Islet of Langerhans (tissue), 1 donor: ENCODE measurements at regions not wholly inside any gene's neighbourhood (a gene's known extent, or its start where the extent isn't known, plus 50 kb on each side); places are given as distances from the start of the nearest gene placed in this dataset.
A peak's percentile ranks its signal among the peaks of the same experiment; 100 is the strongest.
"Not testable (repeated sequence)": the region's sequence is repeated elsewhere in the genome, so short reads cannot be mapped to it uniquely, and the experiment has no call there.

Experiments
- FAIRE-seq: peaks from one replicate; lab custom pipeline; 2011; peaks lifted over from hg19 to GRCh38; lab: Jason Lieb, UNC

DNA sequence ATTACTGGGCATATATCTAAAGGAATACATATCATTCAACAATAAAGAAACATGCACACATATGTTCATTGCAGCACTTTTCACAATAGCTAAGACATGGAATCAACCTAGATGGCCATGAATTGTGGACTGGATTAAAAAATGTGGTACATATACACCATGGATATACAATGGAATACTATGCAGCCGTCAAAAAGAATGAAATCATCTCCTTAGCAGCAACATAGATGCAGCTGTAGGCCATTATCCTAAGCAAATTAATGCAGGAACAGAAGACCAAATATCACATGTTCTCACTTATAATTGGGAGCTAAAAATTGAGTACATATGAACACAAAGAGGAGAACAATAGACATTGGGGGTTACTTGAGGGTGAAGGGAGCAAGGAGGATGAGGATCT is 175.6 kb downstream of the POLR1F start:
- FAIRE-seq, result no peak

GRCh38 chr7:19530852-19531251 is 178.0 kb downstream of the POLR1F start:
- FAIRE-seq, result no peak

DNA sequence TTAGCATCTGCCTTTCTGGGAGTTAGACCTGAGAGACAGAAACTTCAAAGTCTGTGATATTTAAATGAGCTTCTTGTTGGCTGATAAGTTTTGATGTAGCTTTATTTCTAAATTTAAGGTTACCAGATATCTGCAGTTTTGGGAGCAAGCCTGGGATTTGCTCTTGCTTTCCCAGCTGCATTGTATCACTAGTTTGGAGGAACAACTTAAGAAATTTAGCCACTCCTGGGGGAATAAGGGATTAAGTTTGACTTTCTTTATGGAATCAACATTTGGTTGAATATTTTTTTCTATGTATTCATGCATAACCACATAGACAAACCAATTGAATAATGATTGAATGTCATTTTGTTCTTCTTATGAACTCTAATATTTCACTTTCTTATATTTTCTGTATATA is 178.6 kb downstream of the POLR1F start:
- no peak for FAIRE-seq

DNA sequence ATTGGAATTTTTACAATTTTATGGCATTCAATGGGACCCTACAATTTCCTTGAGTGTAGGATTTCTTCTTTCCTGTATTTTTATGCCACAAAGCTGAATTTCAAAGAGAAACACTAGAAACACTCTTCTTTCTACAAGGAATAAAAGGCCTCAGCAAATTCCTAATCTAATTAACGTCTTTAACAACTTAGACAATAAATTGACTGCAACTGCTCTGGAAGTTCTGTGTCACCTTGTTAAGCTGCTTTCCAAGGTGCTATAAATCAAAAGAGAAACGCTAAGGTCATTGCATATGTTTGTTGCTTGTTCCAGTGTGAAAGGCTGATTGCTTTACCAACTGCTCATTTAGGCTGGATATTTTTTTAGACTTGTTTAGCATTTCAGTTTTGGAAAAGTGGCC is 182.2 kb downstream of the POLR1F start:
- FAIRE-seq, result no peak

GRCh38 chr7:19522486-19522885 is 186.4 kb downstream of the POLR1F start:
- no peak for FAIRE-seq

- no peak for FAIRE-seq
Observed at GRCh38 chr7:19520392-19520791, 188.4 kb downstream of the POLR1F start.

GRCh38 chr7:19519443-19520021 is 189.3 kb downstream of the POLR1F start:
- FAIRE-seq, result no peak

GRCh38 chr7:19517546-19517945 is 191.3 kb downstream of the POLR1F start:
- not testable (repeated sequence) for FAIRE-seq

DNA sequence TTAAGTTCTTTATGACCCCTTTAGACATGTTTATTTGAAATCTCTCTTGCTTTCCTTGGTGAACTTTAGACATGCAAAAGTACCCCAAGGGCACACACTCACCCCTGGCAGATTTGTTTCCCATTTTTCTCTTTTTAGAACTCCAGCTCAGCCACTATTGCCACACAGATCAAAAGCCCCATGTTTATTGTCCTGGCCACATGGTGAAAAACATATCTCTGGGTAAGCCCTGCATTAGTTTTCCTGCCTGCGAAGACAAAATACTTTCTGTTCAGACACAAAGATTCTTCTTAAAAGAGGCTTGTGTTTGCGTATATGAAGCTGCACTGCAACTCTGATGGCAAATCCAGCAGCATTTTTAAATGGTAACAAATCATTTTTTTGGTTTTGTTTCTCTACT is 200.0 kb downstream of the POLR1F start:
- no peak for FAIRE-seq

DNA sequence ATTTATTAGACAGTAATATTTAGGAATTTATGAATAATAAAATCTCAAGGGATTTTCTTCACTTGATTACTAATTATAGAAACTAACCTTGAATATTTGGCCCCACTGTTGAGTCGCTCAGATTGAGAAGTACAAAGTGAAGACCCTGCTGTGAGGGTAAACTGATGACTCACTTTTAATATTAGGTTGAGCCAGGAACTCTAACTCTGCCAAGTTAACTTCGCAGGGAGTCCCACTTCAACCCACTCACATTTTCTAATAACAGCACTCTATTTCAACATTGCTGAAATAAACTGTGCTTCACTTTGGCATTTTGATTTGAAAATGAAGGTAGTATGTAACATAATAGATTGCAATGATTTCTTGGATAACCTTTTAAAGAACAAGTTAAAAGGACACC is 200.7 kb downstream of the POLR1F start:
- FAIRE-seq, result no peak

- peak; percentile 49 for FAIRE-seq
Observed at GRCh38 chr7:19491821-19492452, 216.9 kb downstream of the POLR1F start.

DNA sequence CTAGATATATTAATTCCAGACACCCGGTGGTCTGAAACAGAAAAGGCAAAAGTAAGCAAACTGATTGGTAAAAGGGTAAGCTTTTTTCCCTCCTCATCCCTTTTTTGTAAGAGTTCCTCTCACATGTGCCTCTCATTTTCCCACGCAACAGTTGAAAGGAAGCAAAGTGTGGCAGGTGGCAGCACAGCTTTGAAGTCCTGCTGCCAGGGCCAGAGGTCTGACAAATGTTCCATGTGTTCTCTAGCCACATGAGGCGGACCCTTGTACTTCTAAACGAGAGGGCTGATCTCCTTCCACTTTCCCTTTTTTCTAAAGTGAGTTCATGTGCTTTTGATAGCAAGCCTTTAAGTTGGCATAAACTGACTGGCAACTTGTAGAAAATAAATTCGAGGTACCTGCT is 217.5 kb downstream of the POLR1F start:
- no peak for FAIRE-seq

GRCh38 chr7:19489162-19489820 is 219.5 kb downstream of the POLR1F start:
- FAIRE-seq, result no peak

DNA sequence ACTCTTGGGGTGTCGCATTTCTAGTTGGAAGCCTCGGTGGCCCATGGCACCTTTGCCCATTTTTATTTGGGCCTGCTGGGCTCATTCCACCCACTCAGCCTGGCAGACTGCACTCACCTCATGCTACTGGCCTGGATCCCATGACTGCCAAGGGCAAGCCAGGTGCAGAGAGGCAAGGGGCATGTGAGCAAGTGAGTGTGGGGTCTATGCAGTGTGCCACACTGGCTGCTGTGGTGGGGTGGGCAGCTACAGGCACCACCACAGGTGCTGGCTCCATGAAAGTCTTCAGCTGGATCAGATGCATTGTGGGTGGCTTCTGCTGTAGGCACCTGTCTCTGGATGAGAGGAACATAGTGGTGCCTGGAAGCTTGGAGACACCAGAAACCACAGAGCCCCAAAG is 220.8 kb downstream of the POLR1F start:
- no peak for FAIRE-seq

DNA sequence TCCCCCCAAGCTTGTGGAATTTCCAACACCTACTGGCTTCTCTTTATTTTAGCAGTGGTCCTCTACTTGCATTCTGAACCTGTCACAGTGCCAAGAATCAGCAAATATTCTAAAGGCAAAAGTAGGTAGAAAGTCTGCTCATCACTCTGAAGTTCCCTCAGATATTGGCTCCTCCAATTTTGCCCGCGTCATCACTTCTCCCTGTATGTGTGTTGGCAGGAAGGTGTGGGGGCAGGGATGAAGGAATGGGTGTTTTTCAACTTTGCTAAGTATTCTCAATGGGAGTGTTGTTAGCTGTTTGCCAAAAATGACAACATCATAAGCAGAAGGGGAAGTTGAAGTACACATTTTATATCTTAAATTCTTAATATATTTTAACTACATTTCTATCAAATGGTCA is 226.2 kb downstream of the POLR1F start:
- FAIRE-seq, result no peak

GRCh38 chr7:19480383-19480782 is 228.5 kb downstream of the POLR1F start:
- no peak for FAIRE-seq

GRCh38 chr7:19470031-19470430 is 238.8 kb downstream of the POLR1F start:
- FAIRE-seq, result no peak

- no peak for FAIRE-seq
Observed at GRCh38 chr7:19465861-19466260, 243.0 kb downstream of the POLR1F start.

- no peak for FAIRE-seq
Observed at GRCh38 chr7:19464751-19465150, 244.1 kb downstream of the POLR1F start.

DNA sequence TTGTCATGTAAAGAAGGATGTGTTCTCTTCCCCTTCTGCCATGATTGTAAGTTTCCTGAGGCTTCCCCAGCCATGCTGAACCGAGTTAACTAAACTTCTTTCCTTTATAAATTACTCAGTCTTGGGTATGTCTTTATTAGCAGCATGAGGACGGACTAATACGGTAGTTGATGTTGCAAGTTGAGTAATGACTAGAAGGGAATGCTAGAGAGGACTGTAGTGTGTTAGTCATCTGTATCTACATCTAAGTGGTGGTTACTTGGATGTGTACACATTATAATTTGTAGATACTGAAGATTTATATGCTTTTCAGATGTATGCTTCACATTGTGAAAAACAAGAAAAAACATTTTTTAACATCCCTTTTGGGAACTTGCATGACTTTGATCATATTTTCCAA is 244.6 kb downstream of the POLR1F start:
- no peak for FAIRE-seq

GRCh38 chr7:19463581-19463980 is 245.3 kb downstream of the POLR1F start:
- no peak for FAIRE-seq

DNA sequence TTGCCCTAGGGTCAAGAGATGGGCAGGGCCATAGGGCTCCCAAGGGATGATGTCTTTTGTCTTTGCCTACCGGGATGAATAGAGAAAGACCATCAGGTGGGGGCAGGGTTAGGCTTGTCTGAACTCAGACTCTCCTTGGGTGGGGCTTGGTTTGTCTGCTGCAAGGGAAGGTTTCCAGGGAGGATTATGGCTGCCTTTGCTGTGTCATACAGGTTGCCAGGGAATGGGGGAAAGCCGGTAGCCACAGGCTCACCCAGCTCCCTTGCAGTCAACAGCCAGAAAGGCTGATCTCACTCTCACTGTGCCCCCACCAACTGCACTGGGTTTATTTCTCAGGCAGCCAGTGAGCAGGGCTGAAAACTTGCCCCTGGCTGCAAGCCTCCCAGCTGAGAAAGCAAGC is 253.2 kb downstream of the POLR1F start:
- no peak for FAIRE-seq

- no peak for FAIRE-seq
Observed at GRCh38 chr7:19448091-19448490, 260.7 kb downstream of the POLR1F start.
